COR-L47 (cell line): ENCODE measurements at regions not wholly inside any gene's neighbourhood (a gene's known extent, or its start where the extent isn't known, plus 50 kb on each side); places are given as distances from the start of the nearest gene placed in this dataset.

ENCODE experiments used
- DNase-seq: peaks from one replicate; lab custom pipeline; 2025; lab: John Stamatoyannopoulos, UW

DNA sequence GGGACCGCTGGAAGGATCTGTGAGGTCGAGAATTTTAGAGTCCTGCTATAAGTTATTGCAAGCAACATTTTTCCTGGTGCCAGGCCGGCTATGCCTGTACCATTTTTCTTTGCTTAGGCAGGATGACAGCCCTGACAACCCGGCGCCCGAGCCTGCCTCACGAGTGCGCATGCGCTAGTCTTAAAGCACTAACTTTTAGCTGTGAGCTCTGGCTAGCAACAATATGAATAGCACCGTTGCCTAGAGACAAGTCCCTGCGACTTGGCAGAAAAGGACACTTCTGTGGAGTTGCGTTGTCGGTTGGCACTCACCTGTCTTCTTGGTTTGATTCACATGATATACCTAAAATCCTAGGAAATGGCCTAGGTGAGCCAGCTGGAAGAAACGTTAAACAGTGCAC, 663.4 kb upstream of the TSPY4 start:
- DNase-seq = no peak

DNA sequence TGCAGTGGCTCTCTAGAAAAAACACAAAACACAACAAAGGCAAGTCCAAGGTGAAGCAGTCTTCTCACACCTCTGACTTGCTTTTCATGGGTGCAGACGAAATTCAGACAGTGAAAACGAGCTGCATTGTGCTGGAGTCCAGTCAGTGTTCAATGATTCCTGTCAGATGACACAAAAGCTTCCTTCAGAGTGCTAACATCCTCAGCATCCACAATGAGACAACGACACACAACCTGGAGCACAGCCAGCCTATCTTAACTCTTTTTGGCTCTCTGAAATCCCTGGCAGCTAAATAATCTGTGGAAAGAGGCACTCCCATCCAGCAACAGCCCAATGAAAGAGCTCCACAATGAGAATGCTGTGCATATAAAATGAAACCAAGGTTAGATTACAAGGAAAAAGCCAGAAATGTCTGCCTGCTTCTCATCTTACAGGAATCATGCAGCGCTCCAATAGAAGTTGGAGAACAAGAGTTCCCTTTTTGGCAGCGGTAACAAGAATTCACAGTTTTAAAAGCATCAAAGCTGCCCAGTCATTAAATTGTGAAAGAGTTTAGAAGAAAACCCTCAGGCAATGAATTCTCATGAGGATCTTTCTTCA, 659.8 kb upstream of the TSPY4 start:
- DNase-seq = no peak

DNA sequence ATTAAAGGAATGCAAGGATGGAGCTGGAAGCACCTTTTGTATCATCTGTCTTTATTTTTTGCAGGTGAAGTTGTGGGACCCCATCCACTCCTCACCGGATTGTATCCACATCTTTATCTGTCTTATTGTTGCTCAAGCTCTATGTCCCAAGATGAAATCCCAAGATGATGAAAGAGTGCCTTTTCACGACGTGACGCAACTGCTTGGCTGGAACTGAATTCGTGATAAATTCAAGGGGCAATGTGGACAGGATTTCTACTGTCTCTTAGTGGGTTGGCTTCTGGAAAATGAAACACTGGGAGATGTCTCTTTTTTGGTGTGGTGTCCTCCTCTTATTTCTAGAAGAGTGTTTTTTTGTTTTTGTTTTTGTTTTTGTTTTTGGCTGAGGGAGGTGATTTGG, 650.1 kb upstream of the TSPY4 start:
- DNase-seq = no peak

DNA sequence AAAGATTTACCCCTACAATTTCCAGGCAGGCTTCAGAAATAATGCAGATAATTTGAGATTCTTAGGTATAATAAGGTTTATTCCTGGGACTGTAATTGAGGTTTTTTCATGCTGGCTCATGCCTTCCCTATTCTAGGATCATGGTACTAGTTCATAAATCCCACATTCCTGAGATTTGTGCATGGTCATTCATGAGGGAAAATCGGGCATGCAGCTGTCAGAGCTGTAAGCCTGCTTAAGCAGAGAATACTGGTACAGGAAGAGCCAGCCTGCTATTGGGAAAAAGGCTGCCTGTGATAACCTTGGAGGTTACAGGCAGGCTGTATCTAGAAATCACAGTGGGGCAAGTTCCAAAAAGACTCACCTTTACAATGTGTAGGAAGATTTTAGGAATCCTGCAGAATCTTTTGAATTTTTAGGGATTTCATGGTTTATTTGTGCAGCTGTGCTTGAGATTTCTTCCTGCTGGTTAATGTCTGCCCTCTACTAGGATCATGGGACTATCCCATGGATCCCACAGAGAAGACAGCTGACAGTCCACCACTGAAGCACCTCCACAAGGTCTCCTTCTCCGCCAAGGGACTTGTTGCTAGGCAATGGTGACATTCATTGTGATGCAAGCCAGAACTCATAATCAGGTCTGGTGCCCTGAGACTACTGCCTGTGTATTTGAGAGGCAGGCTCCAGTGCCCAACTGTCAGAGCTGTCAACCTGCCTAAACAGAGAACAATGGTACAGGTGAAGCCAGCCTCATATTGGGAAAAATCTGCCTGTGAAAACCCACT, 646.2 kb upstream of the TSPY4 start:
- DNase-seq = no peak

DNA sequence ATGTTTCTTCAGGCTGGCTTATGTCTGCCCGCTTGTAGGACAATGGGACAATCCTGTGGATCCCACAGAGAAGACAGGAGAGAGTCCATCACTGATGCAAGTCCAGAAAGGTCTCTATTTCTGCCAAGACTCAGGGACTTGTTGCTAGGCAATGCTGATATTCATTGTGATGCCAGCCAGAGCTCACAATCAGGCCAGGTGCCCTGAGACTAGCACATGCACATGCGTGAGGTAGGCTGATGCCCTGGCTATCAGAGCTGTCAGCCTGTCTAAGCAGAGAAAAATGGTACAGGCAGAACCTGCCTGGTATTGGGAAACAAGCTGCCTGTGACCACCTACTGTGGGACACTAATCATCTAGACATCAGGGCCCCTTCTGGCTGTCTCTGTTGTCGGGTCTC, 638.7 kb upstream of the TSPY4 start:
- DNase-seq = no peak

DNA sequence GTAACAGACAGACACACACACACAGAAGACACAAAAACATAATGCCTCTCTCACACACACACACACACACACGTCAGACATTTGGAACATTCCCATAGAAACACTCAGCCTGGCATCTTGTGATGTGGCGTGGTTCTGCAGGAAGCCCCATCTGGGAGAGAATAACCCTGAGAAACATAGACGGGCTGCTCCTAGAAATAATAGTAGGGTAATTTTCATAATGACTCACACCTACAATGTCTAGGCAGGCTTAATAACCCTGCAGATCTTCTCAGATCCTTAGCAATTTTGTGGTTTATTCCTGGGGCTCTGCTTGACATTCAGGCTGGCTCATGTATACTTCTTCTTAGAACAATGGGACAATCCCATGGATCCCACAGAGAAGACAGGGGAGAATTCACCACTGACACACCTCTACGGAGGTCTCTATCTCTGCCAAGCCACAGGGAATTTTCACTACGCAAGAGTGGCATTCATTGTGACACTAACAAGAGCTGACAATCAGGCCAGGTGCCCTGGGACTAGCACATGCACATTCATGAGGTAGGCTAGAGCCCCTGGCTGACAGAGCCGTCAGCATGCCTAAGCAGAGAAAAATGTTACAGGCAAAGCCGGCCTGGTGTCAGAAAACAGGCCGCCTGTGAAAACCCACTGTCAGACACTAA, 631.5 kb upstream of the TSPY4 start:
- DNase-seq = no peak

DNA sequence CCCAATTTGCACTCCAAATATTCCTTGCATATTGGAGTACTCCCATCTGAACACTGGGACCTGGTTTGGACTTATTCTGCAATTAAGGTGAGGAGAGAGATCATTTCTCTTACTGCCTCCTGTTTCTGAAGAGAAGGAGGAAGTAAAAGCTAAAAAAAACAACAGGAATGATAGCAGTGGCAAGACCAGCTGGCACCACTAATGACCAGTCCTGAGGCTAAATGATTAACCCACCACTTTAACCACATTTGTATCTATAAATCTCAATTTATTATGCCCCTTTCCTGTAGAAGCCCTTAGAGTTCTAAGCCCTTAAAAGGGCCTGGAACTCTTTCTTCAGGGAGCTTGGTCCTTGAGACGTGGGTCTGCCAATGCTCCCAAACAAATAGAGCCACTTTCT, 625.0 kb upstream of the TSPY4 start:
- DNase-seq = no peak

DNA sequence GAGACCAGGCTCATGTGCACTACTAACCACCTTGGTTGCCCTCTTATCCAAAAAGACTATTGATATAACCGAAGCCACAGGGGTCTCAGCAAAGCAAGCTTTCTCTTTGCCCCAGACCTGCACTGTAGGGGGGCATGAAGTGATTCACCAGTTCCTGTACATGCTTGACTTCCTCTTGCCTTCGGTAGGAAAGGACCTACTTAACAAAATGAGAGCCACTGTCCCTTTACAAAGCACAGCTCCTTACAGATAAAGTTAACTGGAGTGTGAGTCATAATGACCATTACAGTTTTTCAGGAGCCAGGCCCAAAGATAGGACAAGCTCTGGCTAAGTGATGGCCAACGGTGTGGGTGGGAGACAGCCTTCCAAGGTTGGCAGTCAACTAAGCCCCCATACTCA, 622.0 kb upstream of the TSPY4 start:
- DNase-seq = no peak

DNA sequence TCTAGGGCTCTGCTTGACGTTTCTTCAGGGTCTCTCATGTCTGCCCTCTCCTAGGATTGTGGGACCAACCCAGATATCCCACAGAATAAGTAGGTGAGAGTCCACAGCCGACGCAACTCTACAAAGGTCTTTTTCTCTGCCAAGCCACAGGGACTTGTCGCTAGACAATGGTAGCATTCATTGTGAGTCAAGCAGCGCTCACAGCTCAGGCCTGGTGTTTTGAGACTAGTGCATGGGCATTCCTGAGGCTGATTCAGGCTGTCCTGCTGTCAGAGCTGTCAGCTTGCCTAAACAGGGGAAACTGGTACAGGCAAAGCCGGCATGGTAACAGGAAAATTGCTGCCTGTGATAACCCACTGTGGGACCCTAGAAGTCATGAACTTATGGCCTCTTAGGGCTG, 610.6 kb upstream of the TSPY4 start:
- DNase-seq = no peak

DNA sequence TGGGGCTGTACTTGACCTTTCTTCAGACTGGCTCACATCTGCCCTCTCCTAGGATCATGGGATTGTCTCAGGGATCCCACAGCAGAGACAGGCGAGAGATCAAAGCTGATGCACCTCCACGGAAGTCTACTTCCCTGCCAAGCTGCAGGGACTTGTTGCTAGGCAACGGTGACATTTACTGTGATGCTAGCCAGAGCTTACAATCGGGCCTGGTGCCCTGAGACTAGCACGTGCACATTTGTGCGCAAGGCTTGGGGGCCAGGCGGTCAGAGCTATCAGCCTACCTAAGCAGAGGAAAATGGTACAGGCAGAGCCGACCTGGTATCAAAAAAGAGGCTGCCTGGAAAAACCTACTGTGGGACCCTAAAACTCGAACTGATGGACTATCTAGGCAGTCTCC, 607.3 kb upstream of the TSPY4 start:
- peak; percentile 14 for DNase-seq

DNA sequence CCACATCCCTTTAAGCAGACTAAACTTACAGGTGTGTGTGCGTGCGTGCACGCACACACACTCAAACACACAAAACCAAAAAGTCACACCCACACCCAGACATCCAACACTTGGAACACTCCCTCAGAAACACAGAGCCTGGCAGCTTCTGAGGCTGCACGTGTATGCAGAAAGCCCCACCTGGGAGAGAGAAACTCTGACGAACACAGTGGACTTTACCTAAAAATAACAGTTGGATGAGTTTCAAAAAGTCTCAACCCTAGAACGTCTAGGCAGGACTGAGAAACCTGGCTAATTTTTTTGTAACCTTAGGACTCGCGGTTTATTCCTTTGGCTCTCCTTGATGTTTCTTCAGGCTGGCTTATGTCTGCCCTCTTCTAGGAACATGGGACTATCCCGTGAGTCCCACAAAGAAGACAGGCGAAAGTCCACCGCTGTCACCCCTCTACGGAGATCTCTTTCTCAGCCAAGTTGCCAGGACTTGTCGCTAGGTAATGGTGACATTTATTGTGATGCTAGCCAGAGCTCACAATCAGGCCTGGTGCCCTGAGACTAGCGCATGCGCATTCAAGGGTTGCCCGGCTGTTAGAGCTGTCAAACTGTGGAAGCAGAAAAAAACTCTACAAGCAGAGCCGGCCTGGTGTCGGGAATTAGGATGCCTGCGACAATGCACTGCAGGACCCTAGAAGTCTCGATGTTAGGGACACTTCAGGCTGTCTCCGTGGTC, 595.8 kb upstream of the TSPY4 start:
- DNase-seq = no peak

DNA sequence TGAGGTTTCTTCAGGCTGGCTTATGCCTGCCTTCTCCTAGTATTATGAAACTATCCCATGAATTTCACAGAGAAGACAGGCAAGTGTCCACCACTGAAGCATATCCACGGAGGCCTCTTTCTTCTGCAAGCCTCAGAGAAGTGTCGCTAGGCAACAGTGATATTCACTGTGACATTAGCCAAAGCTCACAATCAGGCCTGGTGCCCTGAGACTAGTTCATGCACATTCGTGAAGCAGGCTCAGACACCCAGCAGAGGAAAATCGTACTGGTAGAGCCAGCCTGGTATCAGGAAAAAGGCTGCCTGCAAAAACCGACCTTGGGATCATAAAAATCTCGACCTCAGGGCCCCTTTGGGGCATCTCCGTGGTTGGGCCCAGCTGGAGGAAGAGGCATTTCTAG, 573.1 kb upstream of the TSPY4 start:
- no peak for DNase-seq

DNA sequence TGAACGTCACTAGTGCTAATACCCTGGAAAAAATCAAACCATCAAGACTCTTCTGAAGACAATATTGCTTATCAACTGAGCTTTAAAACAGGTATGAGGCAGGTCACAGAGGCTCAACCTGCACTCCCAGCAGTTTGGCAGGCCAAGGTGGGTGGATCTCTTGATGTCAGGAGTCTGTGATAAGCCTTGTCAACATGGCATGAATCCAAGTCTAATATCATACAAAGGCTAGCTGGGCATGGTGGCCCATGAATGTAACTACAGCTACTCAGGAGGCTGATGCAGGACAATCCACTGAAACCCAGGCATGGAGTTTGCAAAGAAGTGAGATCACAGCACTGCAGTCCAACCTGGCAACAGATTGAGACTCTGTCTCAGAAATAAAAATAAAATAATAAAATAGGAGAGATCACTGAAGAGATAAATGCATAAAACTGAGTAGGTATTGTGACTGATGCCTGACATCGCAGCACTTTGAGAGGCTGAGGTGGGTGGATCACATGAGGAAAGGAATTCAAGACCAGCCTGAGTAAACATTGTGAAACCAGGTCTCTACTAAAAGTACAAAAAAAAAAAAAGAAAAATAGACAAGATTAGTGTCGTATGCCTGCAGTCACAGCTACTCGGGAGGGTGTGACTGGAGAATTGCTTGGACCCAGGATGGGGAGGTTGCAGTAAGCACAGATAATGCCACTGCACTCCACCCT, 555.9 kb upstream of the TSPY4 start:
- DNase-seq = no peak

DNA sequence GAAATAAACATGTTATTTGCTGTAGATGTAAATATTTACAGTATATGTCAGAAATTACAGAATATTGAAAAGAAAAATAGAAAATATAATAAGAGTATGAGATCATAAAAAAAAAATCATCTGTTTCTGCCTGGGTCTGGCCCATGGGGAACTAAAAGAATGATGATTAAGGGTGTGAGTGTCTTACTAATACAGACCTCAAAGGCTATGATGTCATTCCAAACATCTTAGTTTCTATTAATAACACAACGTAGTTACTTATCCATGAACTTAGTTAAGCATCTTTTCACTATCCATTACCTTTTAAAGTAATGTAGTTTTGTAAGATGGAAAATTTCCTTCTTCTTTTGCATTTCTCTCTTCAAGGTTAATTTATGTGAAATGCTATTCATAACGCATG, 542.7 kb upstream of the TSPY4 start:
- DNase-seq = no peak

DNA sequence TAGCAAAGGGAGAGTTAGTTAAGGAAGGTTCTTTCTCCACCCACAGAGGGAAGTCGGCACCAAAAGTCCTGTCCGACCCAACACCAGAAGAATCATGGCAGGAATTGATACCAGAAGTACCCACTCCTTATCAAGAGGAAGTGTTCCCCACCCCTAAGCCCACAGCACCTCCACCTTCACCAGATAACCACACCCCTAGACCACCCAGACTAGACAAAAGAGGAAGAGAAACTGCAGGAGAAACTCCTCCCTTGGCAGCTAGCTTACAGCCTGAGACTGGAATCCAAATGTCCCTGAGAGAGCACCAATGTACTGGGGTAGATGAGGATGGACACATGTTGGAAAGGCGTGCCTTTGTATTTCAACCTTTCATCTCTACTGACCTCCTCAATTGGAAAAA, 532.9 kb upstream of the TSPY4 start:
- DNase-seq = no peak

DNA sequence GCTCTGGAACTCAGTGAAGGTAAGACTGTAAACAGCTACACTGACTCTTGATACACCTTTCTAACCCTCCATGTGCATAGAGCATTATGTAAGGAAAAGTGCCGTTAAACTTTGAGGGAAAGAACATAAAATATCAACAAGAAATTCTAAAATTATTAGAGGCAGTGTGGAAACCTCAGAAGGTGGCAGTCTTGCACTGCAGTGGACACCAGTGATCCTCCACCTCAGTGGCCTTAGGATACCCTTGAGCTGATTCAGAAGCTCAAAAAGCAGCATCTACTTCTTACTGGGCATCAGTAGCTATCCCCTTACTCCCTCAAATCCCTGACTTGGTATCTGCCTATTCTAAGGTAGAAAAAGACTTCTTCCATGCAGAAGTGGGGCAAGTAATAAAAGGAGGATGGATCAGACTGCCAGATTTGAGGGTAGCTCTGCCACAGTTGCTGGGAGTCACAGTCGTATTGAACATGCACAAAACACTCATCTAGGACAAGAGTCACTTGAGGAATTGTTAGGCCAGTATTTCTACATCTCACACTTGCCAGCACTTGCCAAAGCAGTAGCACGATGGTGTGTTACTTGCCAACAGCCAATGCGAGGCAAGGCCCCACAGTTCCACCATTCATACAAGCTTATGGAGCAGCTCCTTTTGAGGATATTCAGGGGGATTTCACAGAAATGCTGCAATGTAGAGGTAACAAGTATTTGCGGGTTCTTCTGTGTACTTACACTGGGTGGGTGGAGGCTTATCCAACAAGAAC, 529.4 kb upstream of the TSPY4 start:
- DNase-seq = no peak

DNA sequence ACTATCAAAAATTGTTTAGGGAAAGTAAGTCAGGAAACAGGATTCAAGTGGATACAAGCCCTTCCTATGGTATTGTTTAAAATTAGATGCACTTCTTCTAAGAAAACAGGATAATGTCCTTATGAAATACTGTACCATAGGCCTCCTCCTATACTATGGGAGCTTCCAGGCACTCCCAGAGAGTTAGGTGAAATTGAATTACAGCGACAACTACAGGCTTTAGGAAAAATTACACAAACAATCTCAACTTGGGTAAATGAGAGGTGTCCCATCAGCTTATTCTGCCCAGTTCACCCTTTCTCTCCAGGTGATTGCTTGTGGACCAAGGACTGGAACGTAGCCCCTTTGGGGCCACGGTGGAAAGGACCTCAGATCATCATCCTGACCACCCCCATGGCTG, 528.7 kb upstream of the TSPY4 start:
- no peak for DNase-seq

DNA sequence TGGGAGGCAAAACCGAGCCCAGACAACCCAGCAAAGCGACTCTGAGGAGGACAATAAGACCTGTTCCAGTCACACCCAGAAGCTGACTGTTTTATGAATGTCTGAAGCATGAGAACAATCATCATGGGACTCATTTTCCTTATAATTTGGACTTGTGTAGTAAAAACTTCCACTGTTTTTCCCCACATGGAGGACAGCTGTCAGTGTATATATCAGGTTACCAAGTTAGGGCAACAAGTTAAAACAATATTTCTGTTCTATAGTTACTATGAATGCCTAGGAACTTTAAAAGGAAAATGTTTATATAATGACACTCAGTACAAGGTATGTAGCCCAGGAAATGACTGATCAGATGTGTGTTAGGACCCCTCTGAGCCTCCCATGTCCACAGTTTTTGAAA, 528.2 kb upstream of the TSPY4 start:
- DNase-seq = no peak

DNA sequence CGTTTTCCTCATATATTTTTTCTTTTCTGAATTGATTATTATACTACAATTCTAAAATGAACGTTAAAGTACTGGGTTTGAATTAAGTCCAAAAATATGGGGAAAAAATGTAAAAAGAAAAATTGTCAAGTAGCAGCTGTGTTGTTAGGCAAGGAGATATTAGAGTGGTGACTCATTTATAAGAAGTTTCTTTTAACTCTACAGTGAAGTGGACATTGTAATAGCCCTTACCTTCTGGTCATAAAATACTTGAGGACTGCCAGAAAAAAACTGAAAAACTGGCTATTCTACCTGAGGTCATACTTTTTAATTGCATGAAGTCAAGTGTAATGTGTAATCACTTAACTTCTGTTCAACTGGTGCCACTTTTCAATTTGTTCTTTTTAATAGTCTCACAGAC, 523.1 kb upstream of the TSPY4 start:
- no peak for DNase-seq

DNA sequence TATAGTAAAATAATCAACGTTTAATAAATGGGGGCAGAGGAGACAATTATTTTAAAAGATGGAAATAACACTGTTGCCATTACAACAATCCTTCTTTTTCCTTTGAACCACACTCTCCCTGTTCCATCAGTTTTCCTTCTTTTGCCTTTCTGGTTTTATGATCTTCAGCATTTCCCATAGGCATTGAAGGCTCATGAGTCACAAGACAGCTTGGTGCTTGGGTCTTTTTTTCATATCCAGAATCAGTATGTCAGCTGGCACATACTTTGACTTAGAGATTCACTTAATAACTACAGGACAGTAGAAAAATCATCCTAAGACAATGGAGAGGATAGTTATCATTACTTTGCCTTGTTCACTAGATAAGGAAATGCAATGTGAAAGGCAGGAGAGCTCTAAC, 521.6 kb upstream of the TSPY4 start:
- no peak for DNase-seq

DNA sequence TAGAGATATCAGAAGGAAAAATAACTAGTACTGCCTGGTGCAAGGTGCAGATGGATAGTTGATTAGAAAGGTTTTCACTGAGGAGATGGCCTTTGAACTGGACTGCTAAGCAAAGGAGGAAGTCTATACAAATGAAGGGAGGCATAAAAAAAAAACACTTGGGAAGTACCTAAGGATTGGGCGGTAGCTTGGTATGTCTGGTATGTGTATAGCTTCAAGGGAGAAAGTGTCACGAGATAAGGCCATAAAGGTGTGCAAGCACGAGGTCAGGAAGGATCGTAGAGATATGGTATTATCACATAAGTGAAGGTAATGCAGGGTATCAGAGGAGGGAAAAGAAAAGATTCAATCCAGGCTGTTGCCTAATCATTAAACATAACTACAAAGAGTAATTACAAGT, 517.2 kb upstream of the TSPY4 start:
- no peak for DNase-seq

DNA sequence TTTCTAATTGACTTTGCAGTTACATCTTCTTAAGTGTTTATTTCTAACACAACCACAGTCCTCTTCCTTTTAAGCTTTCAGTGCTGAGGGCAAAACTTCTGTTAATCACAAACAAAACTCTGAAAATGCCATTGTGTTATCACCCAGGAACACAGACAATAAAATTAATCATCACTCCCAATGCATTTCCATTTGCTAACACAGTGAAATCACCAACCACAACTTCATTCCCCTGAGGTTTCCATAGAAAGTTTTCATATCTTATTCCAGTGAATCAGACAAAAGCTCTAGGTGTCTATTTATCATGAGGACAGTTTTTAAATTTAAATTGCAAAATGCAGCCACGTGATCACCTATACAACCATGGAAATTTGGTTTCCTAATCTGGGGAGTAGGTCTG, 516.2 kb upstream of the TSPY4 start:
- DNase-seq = no peak
